ENCODE measurements at regions not wholly inside any gene's neighbourhood (a gene's known extent, or its start where the extent isn't known, plus 50 kb on each side); places are given as distances from the start of the nearest gene placed in this dataset.

- TF ChIP-seq CTCF (IDR thresholded peaks at IDR 0.05) = no peak
- TF ChIP-seq POLR2A (IDR thresholded peaks at IDR 0.05) = no peak
Observed at GRCh38 chr2:226299771-226300170, 499.8 kb downstream of the IRS1 start.
